ENCODE measurements at regions not wholly inside any gene's neighbourhood (a gene's known extent, or its start where the extent isn't known, plus 50 kb on each side); places are given as distances from the start of the nearest gene placed in this dataset.

DNA sequence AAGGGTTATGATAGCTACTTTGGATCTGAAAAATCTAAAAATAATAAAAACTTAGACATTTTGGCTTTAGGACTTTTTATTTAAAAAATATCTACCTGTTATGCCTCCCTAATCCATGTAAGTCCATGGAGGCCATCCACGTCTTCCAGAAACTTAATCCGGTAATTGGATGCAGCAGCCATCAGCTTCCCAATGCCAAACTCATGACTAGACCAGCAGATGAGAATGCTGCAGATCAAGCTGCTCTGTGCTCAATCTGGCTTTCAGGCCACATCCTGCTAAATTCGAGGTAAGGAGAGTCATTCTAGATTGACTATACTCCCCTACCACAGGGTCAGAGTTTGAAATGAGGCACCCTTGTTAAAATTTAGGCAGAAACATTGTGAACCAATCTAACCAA lies 168.5 kb upstream of the TCERG1L start:
- Histone ChIP-seq H4K20me1 (replicated peaks; ENCODE audit: control insufficient read depth, extremely low read depth, insufficient read depth, low read length) (no peaks in the 10 kb centered on the region), H3K36me3 (ENCODE audit: control insufficient read depth in 2 of 2, extremely low read depth in 1 of 2, insufficient read depth in 2 of 2, low read length in 2 of 2) (no peaks in the 10 kb centered on the region), H3K4me3 (replicated peaks in 1 of 3; ENCODE audit: insufficient read depth in 1 of 3, low read depth in 1 of 3, low read length in 3 of 3) (no peak overlapping the region), H3K4me1 (ENCODE audit: control insufficient read depth, extremely low read depth, insufficient read depth, low read length) (no peaks in the 10 kb centered on the region), H3K79me2 (ENCODE audit: control insufficient read depth, insufficient read depth, low read length) (no peaks in the 10 kb centered on the region), H2AFZ (ENCODE audit: low read depth, low read length) (no peak overlapping the region), H3K9ac (replicated peaks; ENCODE audit: extremely low read depth, insufficient read depth, low read length) (no peak overlapping the region), H3K27me3 (ENCODE audit: control insufficient read depth in 2 of 2, insufficient read depth in 2 of 2, low read length in 2 of 2) (no peaks in the 10 kb centered on the region), H3K27ac (ENCODE audit: insufficient read depth, low read depth, low read length) (no peak overlapping the region), H3K9me3 (replicated peaks; ENCODE audit: control insufficient read depth, insufficient read depth, low read length) (peaks cover 8% of the 10 kb centered on the region), H3K4me2 (ENCODE audit: insufficient read depth, low read length) (no peak overlapping the region), H3K9me1 (replicated peaks; ENCODE audit: control insufficient read depth, extremely low read depth, insufficient read depth, low read length) (no peaks in the 10 kb centered on the region)
- FAIRE-seq (no peak), DNase-seq (ENCODE audit: low read depth, low spot score) (no peak)
- POLR2A ChIA-PET: no interaction called here
- dilution Hi-C loops (cut with MboI; ENCODE audit: extremely low pct_ligation_motif_present, low sequenced_read_pairs): no loop called here
- BruUV-seq (replicated peaks): no TSS peak
- intact Hi-C loops (cut with micrococcal nuclease): no loop called here
- CTCF ChIA-PET: no interaction called here
- TF ChIP-seq GATA2 (IDR thresholded peaks at IDR 0.05; ENCODE audit: insufficient read depth, insufficient read length, low read depth, low read length) (no peak), EZH2 (IDR thresholded peaks at IDR 0.05; ENCODE audit: borderline replicate concordance, low read depth, low read length, severe bottlenecking) (no peak), POLR2AphosphoS5 (IDR thresholded peaks at IDR 0.05; ENCODE audit: insufficient read depth, low read depth, low read length) (no peak), MAX (IDR thresholded peaks at IDR 0.05; ENCODE audit: insufficient read depth, insufficient read length) (no peak), MYC (IDR thresholded peaks at IDR 0.05; ENCODE audit: low read depth, low read length) (no peak), JUN (IDR thresholded peaks at IDR 0.05; ENCODE audit: borderline replicate concordance, insufficient read depth, insufficient read length, low read depth) (no peak), POLR2A (IDR thresholded peaks at IDR 0.05; ENCODE audit: low read depth, low read length) (no peak), CTCF (IDR thresholded peaks at IDR 0.05; ENCODE audit: extremely low read depth in 1 of 2, insufficient read depth in 1 of 2, low read depth in 1 of 2, low read length in 2 of 2) (no peak), FOS (IDR thresholded peaks at IDR 0.05; ENCODE audit: borderline replicate concordance, insufficient read depth, low read length) (no peak)
